H1 (cell line): ENCODE measurements at regions not wholly inside any gene's neighbourhood (a gene's known extent, or its start where the extent isn't known, plus 50 kb on each side); places are given as distances from the start of the nearest gene placed in this dataset.

Experiments used
- ASH2L ChIP-seq: fragments of 200-600, 300-600 bp; sonication (generic); IDR thresholded peaks from one replicate; pipeline ENCODE4 v1.7.1; 2017; ENCODE audit warnings: low read length
- BACH1 ChIP-seq: IDR thresholded peaks from 2 replicates; pipeline ENCODE4 v1.6.1; 2012; ENCODE audit warnings: low read length, improper control_type of control experiment
- BRCA1 ChIP-seq: IDR thresholded peaks from 2 replicates; pipeline ENCODE4 v1.6.1; 2012; ENCODE audit warnings: low read depth, low read length, improper control_type of control experiment
- CHD2 ChIP-seq: IDR thresholded peaks from 2 replicates; pipeline ENCODE4 v1.6.1; 2012; ENCODE audit warnings: low read length, improper control_type of control experiment
- CTBP2 ChIP-seq: IDR thresholded peaks from 2 replicates; pipeline ENCODE4 v1.7.0; 2011; ENCODE audit warnings: borderline replicate concordance, mild to moderate bottlenecking, moderate library complexity, mixed read lengths, low read length; ENCODE audit not compliant: insufficient read depth, insufficient read length
- GABPA ChIP-seq: IDR thresholded peaks from 2 replicates; pipeline ENCODE4 v1.6.1; 2011; ENCODE audit warnings: mild to moderate bottlenecking, low read length, moderate library complexity, borderline replicate concordance; ENCODE audit not compliant: insufficient read depth
- GTF2F1 ChIP-seq: IDR thresholded peaks from 2 replicates; pipeline ENCODE4 v1.6.1; 2012; ENCODE audit warnings: low read depth, low read length, improper control_type of control experiment, borderline replicate concordance
- HDAC6 ChIP-seq: IDR thresholded peaks from one replicate; pipeline ENCODE4 v1.7.1; 2012; ENCODE audit warnings: low read depth, mild to moderate bottlenecking, inconsistent platforms, low read length, moderate library complexity
- KDM4A ChIP-seq: IDR thresholded peaks from one replicate; pipeline ENCODE4 v1.7.1; 2012; ENCODE audit warnings: low read depth, mild to moderate bottlenecking, moderate library complexity, low read length, inconsistent platforms; ENCODE audit not compliant: severe bottlenecking
- POLR2AphosphoS5 ChIP-seq: IDR thresholded peaks from 2 replicates; pipeline ENCODE4 v1.6.1; 2011; ENCODE audit warnings: low read depth, low read length
- POU5F1 ChIP-seq: IDR thresholded peaks from 2 replicates; pipeline ENCODE4 v1.6.1; 2011; ENCODE audit warnings: low read depth, mild to moderate bottlenecking, low read length, moderate library complexity
- RBBP5 ChIP-seq: IDR thresholded peaks from 2 replicates; pipeline ENCODE4 v1.7.1; 2012; ENCODE audit warnings: low read depth, mild to moderate bottlenecking, inconsistent platforms, low read length, moderate library complexity, borderline replicate concordance
- RFX5 ChIP-seq: IDR thresholded peaks from 2 replicates; pipeline ENCODE4 v1.6.1; 2011; ENCODE audit warnings: low read depth, low read length, improper control_type of control experiment, borderline replicate concordance
- SUZ12 ChIP-seq: fragments of 200-600 bp; sonication (generic); IDR thresholded peaks from 2 replicates; pipeline ENCODE4 v1.6.1; 2012; ENCODE audit warnings: mild to moderate bottlenecking, inconsistent platforms, low read length, moderate library complexity, mixed read lengths
- TAF7 ChIP-seq: optimal IDR thresholded peaks from 2 replicates; pipeline ENCODE3; 2011; ENCODE audit warnings: low read depth, mild to moderate bottlenecking, inconsistent platforms, low read length, moderate library complexity, borderline replicate concordance
- TF ChIP-seq, protein P1 (sequence below), 3 experiments: IDR thresholded peaks; 1 replicate in 2 of 3; 2 replicates in 1 of 3; pipeline versions ENCODE4 v1.5.1 to v1.6.1; 2011; ENCODE audit warnings: low read length in 3 of 3, mild to moderate bottlenecking in 3 of 3, inconsistent platforms in 2 of 3, low read depth in 1 of 3, moderate library complexity in 1 of 3; ENCODE audit not compliant: insufficient read depth in 1 of 3; ENCODE audit errors: control extremely low read depth in 1 of 3
- TF ChIP-seq, protein P2 (sequence below): IDR thresholded peaks from 2 replicates; pipeline ENCODE4 v1.6.1; 2012; ENCODE audit warnings: low read length, inconsistent platforms

DNA sequence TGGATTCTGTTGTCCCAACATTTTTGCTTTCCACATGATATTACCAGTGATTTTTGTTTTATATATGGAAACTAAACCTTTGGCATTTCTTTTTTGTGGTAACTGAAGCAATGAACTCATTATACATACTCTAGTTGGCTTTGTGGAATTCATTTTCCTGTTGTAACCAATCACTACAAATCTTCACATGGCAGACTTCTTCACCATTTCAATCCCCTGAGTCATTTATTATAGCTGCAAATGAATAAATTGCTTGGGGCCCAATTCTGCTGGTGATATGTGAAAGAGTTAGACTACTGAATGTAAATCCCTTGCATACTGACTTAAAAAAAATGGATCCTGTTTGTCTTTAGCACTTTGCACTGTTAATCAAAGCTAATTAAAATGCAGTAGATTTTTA lies 1709.6 kb upstream of the WWC1 start (continued):
- TF ChIP-seq RFX5 (no peak), RBBP5 (no peak), KDM4A (no peak), BRCA1 (no peak), TAF7 (no peak), CTBP2 (no peak), HDAC6 (no peak), POU5F1 (no peak), GABPA (no peak), ASH2L (no peak), BACH1 (no peak), GTF2F1 (no peak), SUZ12 (no peak), CHD2 (no peak), POLR2AphosphoS5 (no peak)
- TF ChIP-seq, protein P1, sequence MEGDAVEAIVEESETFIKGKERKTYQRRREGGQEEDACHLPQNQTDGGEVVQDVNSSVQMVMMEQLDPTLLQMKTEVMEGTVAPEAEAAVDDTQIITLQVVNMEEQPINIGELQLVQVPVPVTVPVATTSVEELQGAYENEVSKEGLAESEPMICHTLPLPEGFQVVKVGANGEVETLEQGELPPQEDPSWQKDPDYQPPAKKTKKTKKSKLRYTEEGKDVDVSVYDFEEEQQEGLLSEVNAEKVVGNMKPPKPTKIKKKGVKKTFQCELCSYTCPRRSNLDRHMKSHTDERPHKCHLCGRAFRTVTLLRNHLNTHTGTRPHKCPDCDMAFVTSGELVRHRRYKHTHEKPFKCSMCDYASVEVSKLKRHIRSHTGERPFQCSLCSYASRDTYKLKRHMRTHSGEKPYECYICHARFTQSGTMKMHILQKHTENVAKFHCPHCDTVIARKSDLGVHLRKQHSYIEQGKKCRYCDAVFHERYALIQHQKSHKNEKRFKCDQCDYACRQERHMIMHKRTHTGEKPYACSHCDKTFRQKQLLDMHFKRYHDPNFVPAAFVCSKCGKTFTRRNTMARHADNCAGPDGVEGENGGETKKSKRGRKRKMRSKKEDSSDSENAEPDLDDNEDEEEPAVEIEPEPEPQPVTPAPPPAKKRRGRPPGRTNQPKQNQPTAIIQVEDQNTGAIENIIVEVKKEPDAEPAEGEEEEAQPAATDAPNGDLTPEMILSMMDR (IDR thresholded peaks at IDR 0.05; ENCODE audit: control extremely low read depth in 1 of 3, insufficient read depth in 1 of 3, low read depth in 1 of 3, low read length in 3 of 3): no peak
- TF ChIP-seq, protein P2, sequence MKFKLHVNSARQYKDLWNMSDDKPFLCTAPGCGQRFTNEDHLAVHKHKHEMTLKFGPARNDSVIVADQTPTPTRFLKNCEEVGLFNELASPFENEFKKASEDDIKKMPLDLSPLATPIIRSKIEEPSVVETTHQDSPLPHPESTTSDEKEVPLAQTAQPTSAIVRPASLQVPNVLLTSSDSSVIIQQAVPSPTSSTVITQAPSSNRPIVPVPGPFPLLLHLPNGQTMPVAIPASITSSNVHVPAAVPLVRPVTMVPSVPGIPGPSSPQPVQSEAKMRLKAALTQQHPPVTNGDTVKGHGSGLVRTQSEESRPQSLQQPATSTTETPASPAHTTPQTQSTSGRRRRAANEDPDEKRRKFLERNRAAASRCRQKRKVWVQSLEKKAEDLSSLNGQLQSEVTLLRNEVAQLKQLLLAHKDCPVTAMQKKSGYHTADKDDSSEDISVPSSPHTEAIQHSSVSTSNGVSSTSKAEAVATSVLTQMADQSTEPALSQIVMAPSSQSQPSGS: no peak
